ENCODE measurements at regions not wholly inside any gene's neighbourhood (a gene's known extent, or its start where the extent isn't known, plus 50 kb on each side); places are given as distances from the start of the nearest gene placed in this dataset.

DNA sequence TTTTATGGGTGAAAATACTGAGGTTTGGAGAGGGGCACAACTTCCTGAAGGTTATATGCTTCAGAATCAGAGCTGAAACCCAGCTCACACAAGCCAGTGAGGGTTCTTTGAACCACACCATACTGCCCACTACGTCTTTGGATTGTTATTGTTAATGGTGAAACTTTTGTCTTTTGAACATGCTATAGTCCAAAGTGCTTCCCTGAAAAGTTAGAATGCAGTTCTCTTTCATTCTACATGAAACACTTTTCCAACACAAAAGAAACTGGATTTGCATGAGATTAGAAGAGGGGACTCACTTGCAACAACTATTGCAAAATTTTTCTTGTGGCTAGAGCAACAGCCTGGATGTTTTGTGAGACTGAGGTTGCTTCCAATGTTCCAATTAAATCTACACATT lies 473.6 kb downstream of the SOX2 start:
- no peak for TF ChIP-seq CTCF (IDR thresholded peaks at IDR 0.05)
- no peak for TF ChIP-seq SIN3A (IDR thresholded peaks at IDR 0.05; ENCODE audit: borderline replicate concordance, insufficient read depth, low read depth, low read length)

Measured in Panc1 (cell line).